Left lung (tissue), 4 donors: ENCODE measurements at regions not wholly inside any gene's neighbourhood (a gene's known extent, or its start where the extent isn't known, plus 50 kb on each side); places are given as distances from the start of the nearest gene placed in this dataset.
A peak's percentile ranks its signal among the peaks of the same experiment; 100 is the strongest.
"Not testable (repeated sequence)": the region's sequence is repeated elsewhere in the genome, so short reads cannot be mapped to it uniquely, and the experiment has no call there.

Experiments
- ATAC-seq: fragments of 200-7000 bp; cut with Tn5 transposase; one replicate; pipeline ENCODE4 v1.9.1; 2020; ENCODE audit warnings: moderate library complexity
- DNase-seq, 4 donors: peaks; one replicate each; pipeline ENCODE4 v3.0.0-alpha.2; 2013 to 2020
- H3K27ac ChIP-seq, 2 donors: fragments of 200-600 bp; sonication (generic) in 1 of 2; one replicate each; pipeline versions ENCODE4 v1.5.0 to v1.8.0; 2020 to 2021
- H3K27me3 ChIP-seq, 2 donors: fragments of 200-600 bp; sonication (generic) in 1 of 2; one replicate each; pipeline versions ENCODE4 v1.5.0 to v1.8.0; 2020 to 2021
- H3K36me3 ChIP-seq, 2 donors: fragments of 200-600 bp; sonication (generic) in 1 of 2; one replicate each; pipeline versions ENCODE4 v1.5.0 to v1.8.0; 2020 to 2021
- H3K4me1 ChIP-seq, 2 donors: fragments of 200-600 bp; one replicate each; pipeline ENCODE4 v1.8.0; 2021
- H3K4me3 ChIP-seq, 2 donors: fragments of 200-600 bp; sonication (generic) in 1 of 2; one replicate each; pipeline versions ENCODE4 v1.5.0 to v1.8.0; 2020 to 2021; ENCODE audit warnings: mild to moderate bottlenecking in 1 of 2
- H3K9me3 ChIP-seq, 2 donors: fragments of 200-600 bp; sonication (generic) in 1 of 2; one replicate each; pipeline versions ENCODE4 v1.5.0 to v1.8.0; 2020 to 2021
- intact Hi-C, 2 donors: fragments of 100-400 bp; cut with DNase I; formaldehyde crosslinking; loops; one replicate each; pipeline versions ENCODE4 v1.11.2 to v1.14.2; 2022
- TF ChIP-seq, protein P1 (sequence below), 2 donors: fragments of 200-600 bp; sonication (generic) in 1 of 2; IDR thresholded peaks; one replicate each; pipeline versions ENCODE4 v1.5.0 to v1.8.0; 2021; ENCODE audit warnings: antibody characterized with exemption in 2 of 2
- donor health status: DM: no; HTN: yes; CAD: no.
- donor health status: DM: no; HTN: no; CAD: no.

DNA sequence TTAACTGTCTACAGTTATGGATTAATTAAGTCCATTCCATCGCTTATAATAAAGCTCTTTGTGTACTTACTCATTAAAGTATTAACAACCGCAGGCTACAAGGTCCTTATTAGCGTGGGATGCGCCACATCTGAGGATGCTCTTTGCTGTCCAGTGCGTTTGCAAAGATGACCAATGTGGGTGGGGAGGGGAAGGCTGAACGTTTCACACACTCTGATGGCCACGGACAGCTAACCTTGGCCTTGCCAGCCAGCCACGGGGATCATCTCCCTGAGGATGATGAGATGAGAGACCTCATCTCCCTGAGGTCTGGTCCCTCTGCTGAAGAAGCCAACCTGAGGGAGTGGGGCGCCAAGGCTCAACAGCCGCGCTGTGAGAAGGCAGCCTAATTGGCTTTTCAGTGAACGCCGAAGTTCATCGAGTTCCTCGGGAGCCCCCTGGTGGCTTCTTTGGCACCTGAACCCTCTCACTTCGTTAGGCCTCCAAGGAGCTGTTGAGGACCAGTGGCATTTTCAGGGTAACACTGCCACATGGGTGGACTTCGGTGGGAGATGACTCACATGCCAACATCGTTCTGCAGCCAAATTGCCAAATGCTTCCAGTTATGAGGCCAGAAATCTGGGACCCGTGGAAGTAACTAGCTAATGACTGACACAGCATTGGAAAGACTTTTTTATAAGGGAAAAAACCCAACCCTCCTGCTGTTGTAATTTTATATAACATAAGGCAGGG is 69.3 kb upstream of the SEC11C start:
- Histone ChIP-seq H3K4me3 (no peak overlapping the region), H3K27ac (no peak overlapping the region), H3K36me3 (no peaks in the 10 kb centered on the region), H3K4me1 (no peaks in the 10 kb centered on the region), H3K9me3 (no peaks in the 10 kb centered on the region), H3K27me3 (no peaks in the 10 kb centered on the region)
- intact Hi-C loops = no loop called here
- ATAC-seq = peak; percentile 97
- peak; percentile 71 to 84 (median 80) for DNase-seq
- TF ChIP-seq, protein P1, sequence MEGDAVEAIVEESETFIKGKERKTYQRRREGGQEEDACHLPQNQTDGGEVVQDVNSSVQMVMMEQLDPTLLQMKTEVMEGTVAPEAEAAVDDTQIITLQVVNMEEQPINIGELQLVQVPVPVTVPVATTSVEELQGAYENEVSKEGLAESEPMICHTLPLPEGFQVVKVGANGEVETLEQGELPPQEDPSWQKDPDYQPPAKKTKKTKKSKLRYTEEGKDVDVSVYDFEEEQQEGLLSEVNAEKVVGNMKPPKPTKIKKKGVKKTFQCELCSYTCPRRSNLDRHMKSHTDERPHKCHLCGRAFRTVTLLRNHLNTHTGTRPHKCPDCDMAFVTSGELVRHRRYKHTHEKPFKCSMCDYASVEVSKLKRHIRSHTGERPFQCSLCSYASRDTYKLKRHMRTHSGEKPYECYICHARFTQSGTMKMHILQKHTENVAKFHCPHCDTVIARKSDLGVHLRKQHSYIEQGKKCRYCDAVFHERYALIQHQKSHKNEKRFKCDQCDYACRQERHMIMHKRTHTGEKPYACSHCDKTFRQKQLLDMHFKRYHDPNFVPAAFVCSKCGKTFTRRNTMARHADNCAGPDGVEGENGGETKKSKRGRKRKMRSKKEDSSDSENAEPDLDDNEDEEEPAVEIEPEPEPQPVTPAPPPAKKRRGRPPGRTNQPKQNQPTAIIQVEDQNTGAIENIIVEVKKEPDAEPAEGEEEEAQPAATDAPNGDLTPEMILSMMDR (IDR thresholded peaks at IDR 0.05) = peak; percentile 80 to 82

DNA sequence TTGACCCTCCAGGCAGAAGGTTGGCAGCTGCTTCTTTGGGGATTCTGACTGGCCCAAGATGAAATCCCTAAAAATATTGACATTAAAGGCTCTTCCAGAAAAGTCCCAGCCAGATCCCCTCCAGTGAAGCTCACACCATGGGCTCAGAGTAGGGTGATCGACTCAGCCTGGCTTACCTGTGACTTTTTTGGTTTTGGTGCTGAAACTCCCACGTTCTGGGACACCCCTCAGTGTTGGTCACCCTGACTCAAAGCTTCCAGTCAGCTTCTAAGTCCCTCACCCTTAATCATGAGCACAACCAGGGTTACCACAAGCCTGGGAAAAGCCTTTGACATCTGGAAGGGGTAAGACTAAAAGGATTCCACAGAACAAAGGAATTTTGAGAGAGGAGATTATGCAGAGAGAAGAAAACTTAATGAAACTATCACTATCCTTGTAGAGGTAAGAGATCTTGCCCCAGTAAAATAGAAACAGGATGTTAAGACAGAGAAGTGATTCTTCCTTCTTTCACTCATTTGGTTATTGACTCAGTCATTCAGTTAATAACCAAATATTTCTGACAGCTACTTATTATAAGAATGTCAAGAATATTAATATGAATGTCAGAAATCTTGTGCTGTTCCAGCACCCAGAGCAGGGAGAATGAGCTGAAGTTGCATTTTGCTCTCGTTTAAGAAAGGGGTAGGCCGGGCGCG is 66.8 kb upstream of the SEC11C start:
- intact Hi-C loops = no loop called here
- H3K4me3 ChIP-seq = no peak overlapping the region
- no peaks in the 10 kb centered on the region for H3K27me3 ChIP-seq
- TF ChIP-seq, protein P1 (IDR thresholded peaks at IDR 0.05) = no peak
- H3K9me3 ChIP-seq = no peaks in the 10 kb centered on the region
- ATAC-seq = no peak
- H3K27ac ChIP-seq = no peak overlapping the region
- no peaks in the 10 kb centered on the region for H3K4me1 ChIP-seq
- no peak for DNase-seq
- H3K36me3 ChIP-seq = no peaks in the 10 kb centered on the region

DNA sequence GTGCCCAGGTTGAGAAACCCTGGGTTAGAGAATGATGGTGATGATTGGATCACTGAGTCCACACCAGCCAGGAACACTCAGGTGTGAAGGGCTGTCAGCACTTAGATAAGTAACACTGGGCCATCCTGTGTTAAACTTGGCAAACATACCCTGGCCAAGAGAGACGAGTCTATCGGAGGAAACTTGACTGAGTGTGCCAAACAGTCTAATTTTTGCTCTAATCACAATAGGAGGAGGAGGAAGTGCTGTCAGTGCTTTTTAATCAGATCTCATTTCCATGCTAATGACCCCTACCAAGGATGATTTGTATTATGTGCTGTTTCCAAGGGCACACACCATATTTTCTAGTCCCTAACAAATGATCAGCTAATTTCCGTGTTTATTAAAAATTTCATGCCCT is 63.8 kb upstream of the SEC11C start:
- H3K4me3 ChIP-seq = no peak overlapping the region
- DNase-seq (peak in 1 of 4 donors; percentile 7), ATAC-seq (no peak)
- no peaks in the 10 kb centered on the region for H3K36me3 ChIP-seq
- TF ChIP-seq, protein P1 (IDR thresholded peaks at IDR 0.05) = no peak
- no peak overlapping the region for H3K27ac ChIP-seq
- no peaks in the 10 kb centered on the region for H3K4me1 ChIP-seq
- no peaks in the 10 kb centered on the region for H3K9me3 ChIP-seq
- H3K27me3 ChIP-seq = no peaks in the 10 kb centered on the region
- intact Hi-C loops = no loop called here

DNA sequence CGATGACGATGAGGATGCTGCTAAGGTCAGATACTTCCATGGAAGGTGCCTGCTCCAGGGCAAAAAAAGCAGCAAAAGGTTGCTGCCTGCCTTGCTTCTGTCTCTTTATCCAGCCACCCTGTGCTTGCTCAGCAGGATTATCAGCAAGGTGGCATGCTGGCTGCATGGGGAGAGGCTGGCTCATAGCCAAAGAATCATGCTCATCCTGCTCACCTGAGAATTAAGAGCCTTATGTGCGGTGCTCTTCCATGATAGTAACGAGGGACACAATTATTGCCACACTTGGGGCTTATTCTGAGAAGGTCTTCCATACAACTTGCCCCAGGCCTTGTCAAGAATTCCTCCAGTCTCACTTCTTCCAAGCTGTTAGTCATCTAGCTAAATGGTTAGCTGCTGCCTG is 60.4 kb upstream of the SEC11C start:
- DNase-seq = no peak
- intact Hi-C loops = no loop called here
- H3K36me3 ChIP-seq = no peaks in the 10 kb centered on the region
- peaks cover 0 to 3% of the 10 kb centered on the region in 2 donors for H3K27me3 ChIP-seq
- no peak for ATAC-seq
- no peak overlapping the region for H3K27ac ChIP-seq
- no peak overlapping the region for H3K4me3 ChIP-seq
- no peaks in the 10 kb centered on the region for H3K9me3 ChIP-seq
- TF ChIP-seq, protein P1 (IDR thresholded peaks at IDR 0.05) = no peak
- no peaks in the 10 kb centered on the region for H3K4me1 ChIP-seq

DNA sequence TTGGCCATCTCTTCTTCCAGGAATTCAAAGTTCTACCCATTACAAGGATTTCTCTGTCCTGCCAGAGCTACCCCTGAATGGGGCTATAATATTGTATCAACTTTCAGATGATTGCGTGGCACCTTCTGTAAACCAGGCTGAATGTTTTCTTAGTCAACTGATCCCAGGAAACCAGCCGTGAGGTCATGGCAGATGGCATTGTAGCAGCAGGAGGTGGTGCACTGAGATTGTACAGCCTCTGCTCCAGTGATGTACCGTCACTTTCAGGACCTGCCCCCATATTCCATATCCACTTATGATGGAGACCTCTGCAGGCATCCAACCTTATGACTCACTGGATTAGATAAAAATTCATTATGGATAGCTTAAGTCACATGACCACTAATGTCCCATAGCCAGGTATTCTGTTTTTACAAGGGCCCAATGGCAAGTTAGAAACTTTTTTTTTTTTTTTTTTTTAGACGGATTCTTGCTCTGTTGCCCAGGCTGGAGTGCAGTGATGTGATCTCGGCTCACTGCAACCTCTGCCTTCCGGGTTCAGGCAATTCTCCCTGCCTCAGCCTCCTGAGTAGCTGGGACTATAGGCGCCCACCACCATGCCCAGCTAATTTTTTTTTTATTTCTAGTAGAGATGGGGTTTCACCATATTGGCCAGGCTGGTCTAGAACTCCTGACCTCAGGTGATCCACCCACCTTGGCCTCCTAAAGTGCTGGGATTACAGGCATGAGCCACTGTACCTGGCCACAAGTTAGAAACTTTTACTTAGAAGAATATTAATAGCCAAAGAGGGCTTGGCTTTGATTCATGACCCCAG is 59.8 kb upstream of the SEC11C start:
- intact Hi-C loops, H3K4me1 ChIP-seq, H3K27ac ChIP-seq, H3K9me3 ChIP-seq, DNase-seq, ATAC-seq, H3K27me3 ChIP-seq, H3K4me3 ChIP-seq, H3K36me3 ChIP-seq: not testable (repeated sequence)
